ENCODE measurements at regions not wholly inside any gene's neighbourhood (a gene's known extent, or its start where the extent isn't known, plus 50 kb on each side); places are given as distances from the start of the nearest gene placed in this dataset.

GRCh38 chr6:4186385-4186784 lies 51.0 kb upstream of the ECI2 start:
- TF ChIP-seq CTCF (IDR thresholded peaks at IDR 0.05), result no peak
- no peak for TF ChIP-seq POLR2AphosphoS5 (IDR thresholded peaks at IDR 0.05)

Data from gastroesophageal sphincter (tissue), 3 donors.